ENCODE measurements at regions not wholly inside any gene's neighbourhood (a gene's known extent, or its start where the extent isn't known, plus 50 kb on each side); places are given as distances from the start of the nearest gene placed in this dataset.

- H3K27me3 Mint-ChIP-seq (ENCODE audit: low read depth) = no peaks in the 10 kb centered on the region
- H3K36me3 Mint-ChIP-seq (ENCODE audit: insufficient read depth) = no peaks in the 10 kb centered on the region
- ATAC-seq (no peak), DNase-seq (no peak)
- H3K9me3 Mint-ChIP-seq = peaks cover 16% of the 10 kb centered on the region
- no peak overlapping the region for H3K4me3 Mint-ChIP-seq
- no peaks in the 10 kb centered on the region for H3K4me1 Mint-ChIP-seq (ENCODE audit: low read depth)
These were observed 557.4 kb upstream of the ZNF462 start for GRCh38 chr9:106305428-106306133.

GRCh38 chr9:106307670-106308069, 555.3 kb upstream of the ZNF462 start:
- DNase-seq (no peak), ATAC-seq (no peak)
- no peaks in the 10 kb centered on the region for H3K36me3 Mint-ChIP-seq (ENCODE audit: insufficient read depth)
- no peaks in the 10 kb centered on the region for H3K27me3 Mint-ChIP-seq (ENCODE audit: low read depth)
- peaks cover 8% of the 10 kb centered on the region for H3K9me3 Mint-ChIP-seq
- H3K4me1 Mint-ChIP-seq (ENCODE audit: low read depth) = no peaks in the 10 kb centered on the region
- no peak overlapping the region for H3K4me3 Mint-ChIP-seq

DNA sequence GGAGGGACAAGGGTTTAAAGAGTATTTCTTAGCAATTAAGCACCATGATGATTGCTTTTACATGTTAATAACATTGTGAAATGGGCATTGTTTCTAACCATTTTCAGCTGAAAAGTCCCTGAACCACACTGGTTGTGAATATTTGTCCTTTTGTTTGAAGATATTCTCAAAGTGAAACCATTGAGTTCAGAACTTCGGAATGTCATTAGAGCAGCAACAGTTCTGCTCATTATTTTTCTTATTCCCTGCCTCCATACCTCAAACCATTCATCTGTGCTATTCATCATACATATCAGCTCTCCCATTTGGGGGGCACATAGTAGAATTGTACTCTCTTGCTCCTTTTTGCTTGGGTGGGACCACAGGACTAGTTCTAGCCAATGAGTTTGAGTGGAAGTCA, 553.0 kb upstream of the ZNF462 start:
- Mint-ChIP-seq H3K4me3 (no peak overlapping the region), H3K36me3 (ENCODE audit: insufficient read depth) (no peaks in the 10 kb centered on the region), H3K27me3 (ENCODE audit: low read depth) (no peaks in the 10 kb centered on the region), H3K4me1 (ENCODE audit: low read depth) (no peaks in the 10 kb centered on the region), H3K9me3 (peaks cover 12% of the 10 kb centered on the region)
- ATAC-seq = no peak
- DNase-seq = no peak

- H3K36me3 Mint-ChIP-seq (ENCODE audit: insufficient read depth) = no peaks in the 10 kb centered on the region
- DNase-seq (no peak), ATAC-seq (no peak)
- H3K4me3 Mint-ChIP-seq = no peak overlapping the region
- no peaks in the 10 kb centered on the region for H3K4me1 Mint-ChIP-seq (ENCODE audit: low read depth)
- peaks cover 12% of the 10 kb centered on the region for H3K9me3 Mint-ChIP-seq
- H3K27me3 Mint-ChIP-seq (ENCODE audit: low read depth) = no peaks in the 10 kb centered on the region
These were observed 552.2 kb upstream of the ZNF462 start for GRCh38 chr9:106310782-106311181.

GRCh38 chr9:106312906-106313305, 550.1 kb upstream of the ZNF462 start:
- Mint-ChIP-seq H3K4me1 (ENCODE audit: low read depth) (no peaks in the 10 kb centered on the region), H3K4me3 (no peak overlapping the region), H3K9me3 (peaks cover 16% of the 10 kb centered on the region), H3K36me3 (ENCODE audit: insufficient read depth) (no peaks in the 10 kb centered on the region), H3K27me3 (ENCODE audit: low read depth) (no peaks in the 10 kb centered on the region)
- ATAC-seq (no peak), DNase-seq (no peak)

DNA sequence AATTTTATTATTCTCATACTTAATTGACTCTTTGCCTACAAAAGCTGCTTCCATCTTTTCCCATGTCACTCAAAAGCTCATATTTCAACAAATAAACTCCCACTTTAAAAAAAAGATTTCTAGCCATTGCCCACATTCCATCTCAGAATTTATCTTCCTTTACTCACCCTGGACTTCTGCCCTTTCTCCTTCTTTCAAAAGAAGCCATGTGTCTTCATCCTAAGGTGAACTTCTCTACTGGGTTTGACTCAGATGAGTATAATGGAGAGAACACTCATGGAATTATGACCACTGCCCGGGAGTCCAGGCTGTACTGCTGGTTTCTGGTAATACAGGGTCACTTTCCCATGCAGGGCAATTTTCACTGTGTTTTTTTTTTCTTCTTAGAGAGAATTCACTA, 548.5 kb upstream of the ZNF462 start:
- ATAC-seq (no peak), DNase-seq (no peak)
- Mint-ChIP-seq H3K27me3 (ENCODE audit: low read depth) (no peaks in the 10 kb centered on the region), H3K4me1 (ENCODE audit: low read depth) (no peaks in the 10 kb centered on the region), H3K4me3 (no peak overlapping the region), H3K36me3 (ENCODE audit: insufficient read depth) (no peaks in the 10 kb centered on the region), H3K9me3 (peaks cover 18% of the 10 kb centered on the region)

- DNase-seq = no peak
- no peak for ATAC-seq
- H3K27me3 Mint-ChIP-seq (ENCODE audit: low read depth) = no peaks in the 10 kb centered on the region
- H3K9me3 Mint-ChIP-seq = peaks cover 5% of the 10 kb centered on the region
- no peak overlapping the region for H3K4me3 Mint-ChIP-seq
- H3K4me1 Mint-ChIP-seq (ENCODE audit: low read depth) = no peaks in the 10 kb centered on the region
- no peaks in the 10 kb centered on the region for H3K36me3 Mint-ChIP-seq (ENCODE audit: insufficient read depth)
These were observed 541.4 kb upstream of the ZNF462 start for GRCh38 chr9:106321394-106322180.

GRCh38 chr9:106322706-106323245, 540.2 kb upstream of the ZNF462 start:
- Mint-ChIP-seq H3K4me1 (ENCODE audit: low read depth) (no peaks in the 10 kb centered on the region), H3K4me3 (no peak overlapping the region), H3K27me3 (ENCODE audit: low read depth) (no peaks in the 10 kb centered on the region), H3K36me3 (ENCODE audit: insufficient read depth) (no peaks in the 10 kb centered on the region), H3K9me3 (peaks cover 5% of the 10 kb centered on the region)
- no peak for DNase-seq
- ATAC-seq = no peak

GRCh38 chr9:106324053-106324585, 538.8 kb upstream of the ZNF462 start:
- no peaks in the 10 kb centered on the region for H3K36me3 Mint-ChIP-seq (ENCODE audit: insufficient read depth)
- H3K9me3 Mint-ChIP-seq = peaks cover 3% of the 10 kb centered on the region
- DNase-seq (no peak), ATAC-seq (no peak)
- no peak overlapping the region for H3K4me3 Mint-ChIP-seq
- no peaks in the 10 kb centered on the region for H3K27me3 Mint-ChIP-seq (ENCODE audit: low read depth)
- H3K4me1 Mint-ChIP-seq (ENCODE audit: low read depth) = no peaks in the 10 kb centered on the region

- H3K4me1 Mint-ChIP-seq (ENCODE audit: low read depth) = no peaks in the 10 kb centered on the region
These were observed 538.2 kb upstream of the ZNF462 start for GRCh38 chr9:106324591-106325280.

DNA sequence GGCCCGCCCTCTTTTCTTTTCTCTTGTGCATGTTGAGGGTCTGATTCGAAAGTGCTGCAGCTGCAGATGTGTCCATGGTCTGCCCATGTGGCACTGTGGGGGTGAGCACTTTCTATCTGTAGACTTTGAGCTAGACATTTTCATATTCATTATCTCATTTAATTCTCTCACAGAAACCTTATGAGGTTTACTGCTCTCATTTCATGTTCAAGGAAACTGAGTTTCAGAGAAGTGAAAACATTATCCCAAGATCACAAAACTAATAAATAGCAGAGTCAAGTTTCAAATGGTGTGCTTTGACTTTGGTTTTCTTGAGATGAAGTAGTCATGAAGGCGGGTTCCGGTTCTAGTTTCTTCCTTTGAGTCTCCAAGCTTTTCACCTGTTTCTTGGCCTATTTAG, 536.5 kb upstream of the ZNF462 start:
- Mint-ChIP-seq H3K36me3 (ENCODE audit: insufficient read depth) (no peaks in the 10 kb centered on the region), H3K4me1 (ENCODE audit: low read depth) (no peaks in the 10 kb centered on the region), H3K27me3 (ENCODE audit: low read depth) (no peaks in the 10 kb centered on the region), H3K4me3 (no peak overlapping the region), H3K9me3 (no peaks in the 10 kb centered on the region)
- ATAC-seq (no peak), DNase-seq (no peak)

More at GRCh38 chr9:106324591-106325280, 538.2 kb upstream of the ZNF462 start:
- ATAC-seq = no peak
- no peak for DNase-seq
- H3K4me3 Mint-ChIP-seq = no peak overlapping the region
- no peaks in the 10 kb centered on the region for H3K27me3 Mint-ChIP-seq (ENCODE audit: low read depth)
- H3K9me3 Mint-ChIP-seq = no peaks in the 10 kb centered on the region
- H3K36me3 Mint-ChIP-seq (ENCODE audit: insufficient read depth) = no peaks in the 10 kb centered on the region

DNA sequence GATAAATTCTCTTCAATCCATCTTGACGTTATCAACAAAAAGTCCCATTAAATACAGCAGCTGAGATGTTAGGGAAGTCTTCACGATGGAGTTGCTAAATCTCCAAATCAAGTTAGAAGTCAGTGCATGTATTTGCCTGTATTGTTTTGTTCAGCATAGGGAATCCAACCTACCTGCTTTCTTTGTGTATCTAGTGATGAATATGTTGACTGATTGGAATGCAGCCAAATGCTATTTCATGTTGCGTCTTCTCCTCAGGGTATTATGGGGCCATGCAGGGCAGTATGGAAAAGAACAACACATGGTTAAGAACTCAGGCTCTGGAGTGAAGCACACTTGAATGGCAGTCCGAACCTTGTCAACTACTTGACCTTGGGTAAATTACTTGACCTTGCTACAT, 529.5 kb upstream of the ZNF462 start:
- Mint-ChIP-seq H3K4me3 (no peak overlapping the region), H3K27me3 (ENCODE audit: low read depth) (no peaks in the 10 kb centered on the region), H3K4me1 (ENCODE audit: low read depth) (no peaks in the 10 kb centered on the region), H3K9me3 (peaks cover 13% of the 10 kb centered on the region), H3K36me3 (ENCODE audit: insufficient read depth) (no peaks in the 10 kb centered on the region)
- ATAC-seq (no peak), DNase-seq (no peak)

- Mint-ChIP-seq H3K36me3 (ENCODE audit: insufficient read depth) (no peaks in the 10 kb centered on the region), H3K9me3 (peaks cover 18% of the 10 kb centered on the region), H3K4me3 (no peak overlapping the region), H3K27me3 (ENCODE audit: low read depth) (no peaks in the 10 kb centered on the region), H3K4me1 (ENCODE audit: low read depth) (no peaks in the 10 kb centered on the region)
- ATAC-seq = no peak
- DNase-seq = no peak
These were observed 528.9 kb upstream of the ZNF462 start for GRCh38 chr9:106334081-106334480.

- no peak for ATAC-seq
These were observed 523.1 kb upstream of the ZNF462 start for GRCh38 chr9:106339882-106340281.

More at GRCh38 chr9:106339882-106340281, 523.1 kb upstream of the ZNF462 start:
- peaks cover 15% of the 10 kb centered on the region for H3K9me3 Mint-ChIP-seq
- no peaks in the 10 kb centered on the region for H3K36me3 Mint-ChIP-seq (ENCODE audit: insufficient read depth)
- H3K4me3 Mint-ChIP-seq = no peak overlapping the region
- H3K4me1 Mint-ChIP-seq (ENCODE audit: low read depth) = no peaks in the 10 kb centered on the region
- H3K27me3 Mint-ChIP-seq (ENCODE audit: low read depth) = no peaks in the 10 kb centered on the region
- DNase-seq = no peak
